OCI-LY7 (cell line): ENCODE measurements at regions not wholly inside any gene's neighbourhood (a gene's known extent, or its start where the extent isn't known, plus 50 kb on each side); places are given as distances from the start of the nearest gene placed in this dataset.

Source experiments
- BruUV-seq: library from RNA; stranded (reverse); fragments of 400-500 nt; replicated peaks from 2 replicates; lab custom pipeline; 2021; lab: Mats Ljungman, UMichigan
- CTCF ChIA-PET: fragments of 300-600 bp; sonication (Branson Sonifier 250); formaldehyde crosslinking; loops from one replicate; lab custom pipeline; 2022; ENCODE audit warnings: antibody characterized with exemption; ENCODE audit not compliant: unreplicated experiment; lab: Charles Lee
- POLR2A ChIA-PET: fragments of 300-600 bp; sonication (Branson Sonifier 250); formaldehyde crosslinking; loops from one replicate; lab custom pipeline; 2022; ENCODE audit warnings: antibody characterized with exemption; lab: Charles Lee
- DNase-seq: peaks from one replicate; pipeline ENCODE4 v3.0.0-alpha.2; 2015; ENCODE audit warnings: low spot score
- H2AFZ ChIP-seq: fragments of 200-600 bp; sonication (generic), shearing (Covaris generic); 2 replicates; pipeline ENCODE4 v1.6.1; 2014; ENCODE audit warnings: mild to moderate bottlenecking, antibody characterized with exemption, low read length, moderate library complexity
- H3K27ac ChIP-seq: fragments of 200-600 bp; sonication (generic); 2 replicates; pipeline ENCODE4 v1.5.1; 2014; ENCODE audit warnings: mixed run types, low read depth, mild to moderate bottlenecking, moderate library complexity, low read length, inconsistent platforms; ENCODE audit not compliant: poor library complexity, severe bottlenecking
- H3K36me3 ChIP-seq: fragments of 200-600 bp; sonication (generic); 2 replicates; pipeline ENCODE4 v1.6.1; 2014; ENCODE audit warnings: mild to moderate bottlenecking, antibody characterized with exemption, low read length, moderate library complexity, mixed read lengths; ENCODE audit not compliant: insufficient read depth
- H3K4me1 ChIP-seq: fragments of 200-600 bp; sonication (generic); 2 replicates; pipeline ENCODE4 v1.5.1; 2014; ENCODE audit warnings: mild to moderate bottlenecking, low read length; ENCODE audit not compliant: insufficient read depth, poor library complexity, severe bottlenecking
- H3K4me2 ChIP-seq: fragments of 200-600 bp; sonication (generic); 2 replicates; pipeline ENCODE4 v1.6.1; 2014; ENCODE audit warnings: mild to moderate bottlenecking, low read length
- H3K4me3 ChIP-seq: fragments of 200-600 bp; sonication (generic); 2 replicates; pipeline ENCODE4 v1.5.1; 2014; ENCODE audit warnings: mild to moderate bottlenecking, low read depth, low read length; ENCODE audit not compliant: poor library complexity, severe bottlenecking
- H3K79me2 ChIP-seq: fragments of 200-600 bp; sonication (generic); 2 replicates; pipeline ENCODE4 v1.6.1; 2016; ENCODE audit warnings: low read depth, mild to moderate bottlenecking, low read length, moderate library complexity, mixed read lengths; ENCODE audit not compliant: insufficient read depth
- H3K9me2 ChIP-seq: fragments of 200-600 bp; sonication (generic); 2 replicates; pipeline ENCODE4 v1.6.1; 2016; ENCODE audit warnings: mild to moderate bottlenecking, low read length, mixed read lengths; ENCODE audit not compliant: insufficient read depth
- H3K9me3 ChIP-seq: fragments of 200-600 bp; sonication (generic); 2 replicates; pipeline ENCODE4 v1.6.1; 2014; ENCODE audit warnings: mild to moderate bottlenecking, mixed run types, low read length, mixed read lengths
- H4K20me1 ChIP-seq: fragments of 200-600 bp; sonication (generic); 2 replicates; pipeline ENCODE4 v1.6.1; 2014; ENCODE audit warnings: mild to moderate bottlenecking, antibody characterized with exemption, low read length, moderate library complexity, mixed read lengths; ENCODE audit not compliant: insufficient read depth
- EZH2phosphoT487 ChIP-seq: fragments of 200-600 bp; sonication (generic); IDR thresholded peaks from 2 replicates; pipeline ENCODE4 v1.6.1; 2018; ENCODE audit warnings: low read depth, borderline replicate concordance, mild to moderate bottlenecking, mixed run types, antibody characterized with exemption, low read length, moderate library complexity, mixed read lengths
- intact Hi-C: fragments of 100-400 bp; cut with micrococcal nuclease; formaldehyde crosslinking; loops from one replicate; pipeline ENCODE4 v1.10.0; 2022; ENCODE audit not compliant: unreplicated experiment
- TF ChIP-seq, protein P1 (sequence below): fragments of 200-600 bp; sonication (generic); conservative IDR thresholded peaks from 2 replicates; pipeline ENCODE4 v1.5.1; 2014; ENCODE audit warnings: mild to moderate bottlenecking, antibody characterized with exemption, low read length, moderate library complexity, mixed read lengths

DNA sequence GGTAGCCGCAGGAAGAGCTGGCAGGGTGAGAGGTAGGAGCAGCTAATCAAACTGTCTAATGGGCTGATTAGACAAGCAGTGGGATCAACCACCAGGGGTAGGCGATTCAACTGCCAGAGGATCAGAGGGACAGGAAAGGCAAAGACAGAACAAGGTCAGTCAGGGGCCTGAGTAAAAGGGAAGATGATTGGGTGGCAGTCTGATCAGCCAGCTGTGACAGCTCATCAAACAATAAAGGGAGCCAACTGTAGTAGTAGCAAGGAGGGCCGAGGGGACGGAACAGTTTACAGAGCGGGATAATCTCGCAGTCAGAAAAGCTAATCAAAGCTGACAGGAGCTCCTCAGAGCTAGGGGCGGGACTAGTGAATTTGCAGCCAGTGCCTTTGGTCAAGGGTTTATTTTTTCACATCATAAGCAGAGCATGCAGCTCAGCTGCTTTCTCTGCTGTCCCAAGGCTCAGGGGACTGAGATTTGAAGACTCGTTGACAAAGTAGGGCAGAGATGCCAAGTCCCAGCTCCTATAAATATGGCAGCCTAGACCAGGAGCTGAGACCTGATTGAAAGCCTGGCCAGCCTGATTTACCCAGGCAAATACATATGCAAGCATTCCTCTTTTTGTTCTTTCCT lies 418.2 kb downstream of the GABRG2 start:
- Histone ChIP-seq H2AFZ (no peak overlapping the region), H3K4me1 (no peaks in the 10 kb centered on the region), H3K9me2 (no peaks in the 10 kb centered on the region), H3K36me3 (no peaks in the 10 kb centered on the region), H3K4me2 (no peak overlapping the region), H3K4me3 (no peak overlapping the region), H4K20me1 (no peaks in the 10 kb centered on the region), H3K79me2 (no peaks in the 10 kb centered on the region), H3K27ac (no peak overlapping the region), H3K9me3 (no peaks in the 10 kb centered on the region)
- no peak for TF ChIP-seq EZH2phosphoT487
- intact Hi-C loops, result no loop called here
- POLR2A ChIA-PET, result no interaction called here
- no peak for DNase-seq
- CTCF ChIA-PET, result no interaction called here
- no TSS peak for BruUV-seq

- H3K79me2 ChIP-seq, result no peaks in the 10 kb centered on the region
- H3K4me1 ChIP-seq, result peaks cover 7% of the 10 kb centered on the region
- DNase-seq, result no peak
- H3K36me3 ChIP-seq, result no peaks in the 10 kb centered on the region
- no peaks in the 10 kb centered on the region for H4K20me1 ChIP-seq
- H3K9me3 ChIP-seq, result no peaks in the 10 kb centered on the region
- intact Hi-C loops, result no loop called here
- BruUV-seq, result no TSS peak
- no peak overlapping the region for H3K4me2 ChIP-seq
- H3K27ac ChIP-seq, result no peak overlapping the region
- POLR2A ChIA-PET, result interaction anchor here (0.6 kb wide), 1 partner anchor 178 kb away, joined by 3 read pairs; no protein-coding TSS in a partner anchor
- no peaks in the 10 kb centered on the region for H3K9me2 ChIP-seq
- CTCF ChIA-PET, result no interaction called here
- H3K4me3 ChIP-seq, result no peak overlapping the region
- TF ChIP-seq, protein P1, sequence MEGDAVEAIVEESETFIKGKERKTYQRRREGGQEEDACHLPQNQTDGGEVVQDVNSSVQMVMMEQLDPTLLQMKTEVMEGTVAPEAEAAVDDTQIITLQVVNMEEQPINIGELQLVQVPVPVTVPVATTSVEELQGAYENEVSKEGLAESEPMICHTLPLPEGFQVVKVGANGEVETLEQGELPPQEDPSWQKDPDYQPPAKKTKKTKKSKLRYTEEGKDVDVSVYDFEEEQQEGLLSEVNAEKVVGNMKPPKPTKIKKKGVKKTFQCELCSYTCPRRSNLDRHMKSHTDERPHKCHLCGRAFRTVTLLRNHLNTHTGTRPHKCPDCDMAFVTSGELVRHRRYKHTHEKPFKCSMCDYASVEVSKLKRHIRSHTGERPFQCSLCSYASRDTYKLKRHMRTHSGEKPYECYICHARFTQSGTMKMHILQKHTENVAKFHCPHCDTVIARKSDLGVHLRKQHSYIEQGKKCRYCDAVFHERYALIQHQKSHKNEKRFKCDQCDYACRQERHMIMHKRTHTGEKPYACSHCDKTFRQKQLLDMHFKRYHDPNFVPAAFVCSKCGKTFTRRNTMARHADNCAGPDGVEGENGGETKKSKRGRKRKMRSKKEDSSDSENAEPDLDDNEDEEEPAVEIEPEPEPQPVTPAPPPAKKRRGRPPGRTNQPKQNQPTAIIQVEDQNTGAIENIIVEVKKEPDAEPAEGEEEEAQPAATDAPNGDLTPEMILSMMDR, result no peak
- TF ChIP-seq EZH2phosphoT487, result no peak
- H2AFZ ChIP-seq, result no peak overlapping the region
These were observed 420.3 kb downstream of the GABRG2 start for GRCh38 chr5:162487528-162488525.

DNA sequence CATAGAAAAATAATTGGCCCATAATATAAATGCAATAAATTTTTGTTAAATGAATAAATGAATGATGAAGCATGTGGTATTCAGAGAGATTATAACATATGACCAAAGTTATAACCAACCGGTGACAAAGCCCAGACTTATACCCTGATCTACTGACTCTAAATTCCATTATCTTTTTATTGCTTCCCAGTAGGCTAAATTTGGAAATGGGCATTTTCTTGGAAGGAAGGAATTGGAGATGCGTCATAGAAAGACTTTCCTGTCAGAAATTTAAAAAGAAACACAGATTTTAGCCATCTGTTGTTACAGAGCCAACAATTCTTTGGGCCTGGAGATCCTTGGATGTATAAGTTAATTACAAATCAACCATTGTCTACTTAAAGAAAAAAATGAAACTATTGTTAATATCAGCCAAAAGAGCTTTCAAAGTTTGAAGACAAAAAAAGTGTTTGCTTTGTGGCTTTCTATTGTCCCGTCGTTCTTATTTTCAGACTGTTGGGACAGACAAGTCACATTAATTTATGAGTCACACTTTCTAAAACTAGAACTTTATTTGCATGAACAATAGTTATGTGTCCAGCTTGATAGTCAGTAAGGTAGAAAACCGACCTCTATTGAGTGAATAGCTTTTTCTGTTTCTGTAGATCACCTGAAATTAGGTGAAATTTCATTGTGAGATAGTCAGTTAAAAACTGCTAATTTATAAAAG lies 428.7 kb downstream of the GABRG2 start:
- Histone ChIP-seq H3K4me3 (no peak overlapping the region), H3K9me3 (no peaks in the 10 kb centered on the region)
- POLR2A ChIA-PET, result no interaction called here

More for the DNA sequence above, 428.7 kb downstream of the GABRG2 start:
- peaks cover 7% of the 10 kb centered on the region for H3K4me1 ChIP-seq
- no peaks in the 10 kb centered on the region for H3K36me3 ChIP-seq
- DNase-seq, result no peak
- H2AFZ ChIP-seq, result no peak overlapping the region
- no peaks in the 10 kb centered on the region for H4K20me1 ChIP-seq
- H3K9me2 ChIP-seq, result no peaks in the 10 kb centered on the region
- H3K27ac ChIP-seq, result no peak overlapping the region
- CTCF ChIA-PET, result no interaction called here
- no peak overlapping the region for H3K4me2 ChIP-seq
- intact Hi-C loops, result no loop called here
- TF ChIP-seq, protein P1, result no peak
- TF ChIP-seq EZH2phosphoT487, result no peak
- BruUV-seq, result no TSS peak
- no peaks in the 10 kb centered on the region for H3K79me2 ChIP-seq
